AG10803 (cell line): ENCODE measurements at regions not wholly inside any gene's neighbourhood (a gene's known extent, or its start where the extent isn't known, plus 50 kb on each side); places are given as distances from the start of the nearest gene placed in this dataset.

Source experiments
- DNase-seq: peaks from one replicate; pipeline ENCODE4 v3.0.0; 2010; ENCODE audit warnings: low read depth
- H3K4me3 ChIP-seq: 2 replicates; pipeline ENCODE4 v1.5.1; 2011; ENCODE audit warnings: mild to moderate bottlenecking, low read length, control low read depth
- CTCF ChIP-seq: conservative IDR thresholded peaks from 2 replicates; pipeline ENCODE4 v1.5.1; 2011; ENCODE audit warnings: mild to moderate bottlenecking, low read length, control low read depth, inconsistent platforms

GRCh38 chr5:27722337-27722736 is 684.0 kb upstream of the CDH9 start:
- no peak overlapping the region for H3K4me3 ChIP-seq
- DNase-seq, result no peak
- TF ChIP-seq CTCF, result no peak

- DNase-seq, result no peak
- TF ChIP-seq CTCF, result no peak
Measured at GRCh38 chr5:27708534-27708933, 670.1 kb upstream of the CDH9 start.

GRCh38 chr5:27706832-27707231 is 668.4 kb upstream of the CDH9 start:
- H3K4me3 ChIP-seq, result no peak overlapping the region
- no peak for TF ChIP-seq CTCF
- no peak for DNase-seq

More at GRCh38 chr5:27708534-27708933, 670.1 kb upstream of the CDH9 start:
- no peak overlapping the region for H3K4me3 ChIP-seq

GRCh38 chr5:27705661-27706060 is 667.3 kb upstream of the CDH9 start:
- TF ChIP-seq CTCF, result no peak
- DNase-seq, result no peak
- no peak overlapping the region for H3K4me3 ChIP-seq

- TF ChIP-seq CTCF, result no peak
- no peak overlapping the region for H3K4me3 ChIP-seq
- DNase-seq, result peak; percentile 0
Measured at GRCh38 chr5:27701931-27702903, 663.8 kb upstream of the CDH9 start.

GRCh38 chr5:27700526-27700925 is 662.1 kb upstream of the CDH9 start:
- no peak for TF ChIP-seq CTCF
- H3K4me3 ChIP-seq, result no peak overlapping the region
- DNase-seq, result no peak

- H3K4me3 ChIP-seq, result no peak overlapping the region
- no peak for TF ChIP-seq CTCF
- DNase-seq, result no peak
Measured at GRCh38 chr5:27682600-27682999, 644.2 kb upstream of the CDH9 start.
